GM12878 (cell line): ENCODE measurements at regions not wholly inside any gene's neighbourhood (a gene's known extent, or its start where the extent isn't known, plus 50 kb on each side); places are given as distances from the start of the nearest gene placed in this dataset.

Source experiments
- ATAC-seq: fragments of 200-7000 bp; cut with Tn5 transposase; 3 replicates; pipeline ENCODE4 v1.9.1; 2020; ENCODE audit warnings: mild to moderate bottlenecking, moderate library complexity
- BruUV-seq: library from RNA; stranded (reverse); fragments of 400-500 nt; replicated peaks from 2 replicates; lab custom pipeline; 2021; lab: Mats Ljungman, UMichigan
- CTCF ChIA-PET: fragments of 300-600 bp; sonication (Branson Sonifier 250); formaldehyde crosslinking; extraction: SDS; loops from one replicate; lab custom pipeline; 2021; ENCODE audit warnings: inconsistent platforms; lab: Yijun Ruan, JAX
- POLR2A ChIA-PET: fragments of 350-600 bp; formaldehyde crosslinking; extraction: SDS; loops from one replicate; lab custom pipeline; 2021; ENCODE audit warnings: inconsistent platforms; lab: Charles Lee
- RAD21 ChIA-PET: fragments of 300-600 bp; sonication (Branson Sonifier 250); formaldehyde crosslinking; loops from one replicate; lab custom pipeline; 2023; ENCODE audit warnings: antibody characterized with exemption; ENCODE audit not compliant: unreplicated experiment; lab: Charles Lee
- SMC1A ChIA-PET: fragments of 300-600 bp; sonication (Branson Sonifier 250); formaldehyde crosslinking; loops from one replicate; lab custom pipeline; 2023; ENCODE audit not compliant: unreplicated experiment, uncharacterized antibody; lab: Charles Lee
- DNase-seq: peaks from one replicate; pipeline ENCODE4 v3.0.0-alpha.2; 2011; ENCODE audit warnings: low read depth, low spot score
- FAIRE-seq: peaks from 3 replicates; lab custom pipeline; 2011; peaks lifted over from hg19 to GRCh38; lab: Jason Lieb, UNC
- H2AFZ ChIP-seq: 2 replicates; pipeline ENCODE4 v1.6.0; 2011; ENCODE audit warnings: low read depth, low read length, control low read depth; ENCODE audit not compliant: control insufficient read depth
- H3K27ac ChIP-seq: 2 replicates; pipeline ENCODE4 v1.5.1; 2011; ENCODE audit warnings: control low read depth; ENCODE audit not compliant: control insufficient read depth, insufficient read depth
- H3K27me3 ChIP-seq, 2 experiments: replicated peaks in 1 of 2; 2 replicates each; pipeline versions ENCODE4 v1.6.0 to v1.6.1; 2011; ENCODE audit warnings: low read length in 1 of 2; ENCODE audit not compliant: control insufficient read depth in 2 of 2, insufficient read depth in 2 of 2
- H3K36me3 ChIP-seq, 2 experiments: 2 replicates each; pipeline ENCODE4 v1.5.1; 2011; ENCODE audit warnings: low read length in 1 of 2; ENCODE audit not compliant: control insufficient read depth in 2 of 2, insufficient read depth in 2 of 2
- H3K4me1 ChIP-seq: 2 replicates; pipeline ENCODE4 v1.6.1; 2011; ENCODE audit warnings: mild to moderate bottlenecking, low read length, moderate library complexity, mixed read lengths; ENCODE audit not compliant: control insufficient read depth, insufficient read depth
- H3K4me2 ChIP-seq: 2 replicates; pipeline ENCODE4 v1.6.0; 2011; ENCODE audit warnings: control low read depth; ENCODE audit not compliant: control insufficient read depth, insufficient read depth
- H3K4me3 ChIP-seq: fragments of 200-600 bp; sonication (generic); 2 replicates; pipeline ENCODE4 v1.5.1; 2016
- H3K79me2 ChIP-seq: 2 replicates; pipeline ENCODE4 v1.6.0; 2011; ENCODE audit warnings: low read length; ENCODE audit not compliant: control insufficient read depth, insufficient read depth
- H3K9ac ChIP-seq: 2 replicates; pipeline ENCODE4 v1.8.0; 2011; ENCODE audit warnings: low read length, control low read depth, mixed read lengths; ENCODE audit not compliant: control insufficient read depth, insufficient read depth
- H3K9me3 ChIP-seq: replicated peaks from 3 replicates; pipeline ENCODE4 v1.5.1; 2011; ENCODE audit warnings: mild to moderate bottlenecking, low read length; ENCODE audit not compliant: control insufficient read depth, insufficient read depth
- H4K20me1 ChIP-seq: 2 replicates; pipeline ENCODE4 v1.6.0; 2011; ENCODE audit not compliant: control insufficient read depth, insufficient read depth
- BCL3 ChIP-seq: IDR thresholded peaks from 2 replicates; pipeline ENCODE4 v1.6.1; 2011; ENCODE audit warnings: borderline replicate concordance, low read depth, mild to moderate bottlenecking, moderate library complexity, low read length; ENCODE audit not compliant: insufficient read depth, poor library complexity, severe bottlenecking
- CREB1 ChIP-seq: IDR thresholded peaks from 2 replicates; pipeline ENCODE4 v1.6.1; 2012; ENCODE audit warnings: low read depth, mild to moderate bottlenecking, inconsistent platforms
- DPF2 ChIP-seq: fragments of 450-650 bp; IDR thresholded peaks from 2 replicates; pipeline ENCODE4 v1.6.1; 2017; ENCODE audit warnings: mild to moderate bottlenecking
- IKZF1 ChIP-seq: fragments of 450-650 bp; conservative IDR thresholded peaks from 2 replicates; pipeline ENCODE4 v1.6.1; 2017; ENCODE audit warnings: antibody characterized with exemption, mild to moderate bottlenecking
- KDM1A ChIP-seq: fragments of 200-600 bp; sonication (generic); IDR thresholded peaks from 2 replicates; pipeline ENCODE4 v1.6.1; 2016; ENCODE audit warnings: borderline replicate concordance
- MXI1 ChIP-seq: fragments of 150-350 bp; IDR thresholded peaks from 2 replicates; pipeline ENCODE4 v1.6.1; 2011; ENCODE audit warnings: low read depth, mild to moderate bottlenecking, inconsistent platforms, low read length, improper control_type of control experiment
- NR2C1 ChIP-seq: fragments of 450-650 bp; IDR thresholded peaks from 2 replicates; pipeline ENCODE4 v1.6.1; 2017; ENCODE audit warnings: antibody characterized with exemption, mild to moderate bottlenecking, moderate library complexity
- NRF1 ChIP-seq: conservative IDR thresholded peaks from 2 replicates; pipeline ENCODE4 v1.6.1; 2011; ENCODE audit warnings: mild to moderate bottlenecking, low read depth, low read length, improper control_type of control experiment
- RAD51 ChIP-seq: fragments of 450-650 bp; IDR thresholded peaks from 2 replicates; pipeline ENCODE4 v1.6.1; 2016; ENCODE audit warnings: moderate library complexity, mild to moderate bottlenecking, inconsistent platforms
- RBBP5 ChIP-seq: fragments of 200-600 bp; sonication (generic); conservative IDR thresholded peaks from 2 replicates; pipeline ENCODE4 v1.6.1; 2016
- SIN3A ChIP-seq: IDR thresholded peaks from 2 replicates; pipeline ENCODE4 v1.6.1; 2012; ENCODE audit warnings: low read depth, low read length, improper control_type of control experiment
- SMARCA5 ChIP-seq: fragments of 450-650 bp; IDR thresholded peaks from 2 replicates; pipeline ENCODE4 v1.6.1; 2017; ENCODE audit warnings: mild to moderate bottlenecking
- SMC3 ChIP-seq: IDR thresholded peaks from 2 replicates; pipeline ENCODE4 v1.6.1; 2011; ENCODE audit warnings: low read length, improper control_type of control experiment, borderline replicate concordance
- SUPT20H ChIP-seq: IDR thresholded peaks from 2 replicates; pipeline ENCODE4 v1.6.1; 2011; ENCODE audit warnings: low read depth, mild to moderate bottlenecking, low read length, moderate library complexity, borderline replicate concordance; ENCODE audit not compliant: control insufficient read depth
- SUZ12 ChIP-seq: fragments of 200-600 bp; sonication (generic); IDR thresholded peaks from one replicate; pipeline ENCODE4 v1.6.1; 2018; ENCODE audit warnings: antibody characterized with exemption, mild to moderate bottlenecking; ENCODE audit not compliant: unreplicated experiment
- TCF7 ChIP-seq: IDR thresholded peaks from 2 replicates; pipeline ENCODE4 v1.6.1; 2014; ENCODE audit warnings: antibody characterized with exemption, borderline replicate concordance
- ZSCAN29 ChIP-seq: fragments of 450-650 bp; IDR thresholded peaks from 2 replicates; pipeline ENCODE4 v1.6.1; 2017; ENCODE audit warnings: mild to moderate bottlenecking, moderate library complexity
- in situ Hi-C: fragments of 300-500 bp; cut with MboI; formaldehyde crosslinking; loops from 9 replicates; pipeline ENCODE4 v1.14.3; 2018; ENCODE audit warnings: mixed read lengths
- intact Hi-C: fragments of 100-400 bp; cut with micrococcal nuclease; formaldehyde crosslinking; loops from one replicate; pipeline ENCODE4 v1.14.2; 2022; ENCODE audit not compliant: unreplicated experiment
- TF ChIP-seq, protein P1 (sequence below): IDR thresholded peaks from 2 replicates; pipeline ENCODE4 v1.6.1; 2012; ENCODE audit warnings: mild to moderate bottlenecking, low read depth, low read length

DNA sequence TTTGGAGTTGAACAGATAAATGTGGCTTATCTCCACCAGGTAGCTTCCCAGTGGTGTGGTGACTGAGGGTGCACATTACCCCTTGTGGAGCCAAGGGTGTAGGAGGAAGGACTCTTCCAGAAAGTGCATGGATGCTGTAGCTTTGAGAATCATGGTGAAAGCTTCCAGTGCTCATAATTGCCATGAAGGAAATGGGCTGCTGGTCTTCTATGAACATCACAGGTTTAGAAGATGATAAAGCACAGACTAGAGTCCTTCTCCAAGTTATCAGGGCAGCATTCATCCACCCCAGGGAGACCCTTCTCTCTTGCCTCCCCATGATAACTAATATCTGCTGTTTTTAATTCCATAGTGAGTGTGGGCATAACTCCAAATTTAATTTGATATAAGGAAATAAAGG lies 93.4 kb upstream of the CHD1 start (continued):
- TF ChIP-seq, protein P1, sequence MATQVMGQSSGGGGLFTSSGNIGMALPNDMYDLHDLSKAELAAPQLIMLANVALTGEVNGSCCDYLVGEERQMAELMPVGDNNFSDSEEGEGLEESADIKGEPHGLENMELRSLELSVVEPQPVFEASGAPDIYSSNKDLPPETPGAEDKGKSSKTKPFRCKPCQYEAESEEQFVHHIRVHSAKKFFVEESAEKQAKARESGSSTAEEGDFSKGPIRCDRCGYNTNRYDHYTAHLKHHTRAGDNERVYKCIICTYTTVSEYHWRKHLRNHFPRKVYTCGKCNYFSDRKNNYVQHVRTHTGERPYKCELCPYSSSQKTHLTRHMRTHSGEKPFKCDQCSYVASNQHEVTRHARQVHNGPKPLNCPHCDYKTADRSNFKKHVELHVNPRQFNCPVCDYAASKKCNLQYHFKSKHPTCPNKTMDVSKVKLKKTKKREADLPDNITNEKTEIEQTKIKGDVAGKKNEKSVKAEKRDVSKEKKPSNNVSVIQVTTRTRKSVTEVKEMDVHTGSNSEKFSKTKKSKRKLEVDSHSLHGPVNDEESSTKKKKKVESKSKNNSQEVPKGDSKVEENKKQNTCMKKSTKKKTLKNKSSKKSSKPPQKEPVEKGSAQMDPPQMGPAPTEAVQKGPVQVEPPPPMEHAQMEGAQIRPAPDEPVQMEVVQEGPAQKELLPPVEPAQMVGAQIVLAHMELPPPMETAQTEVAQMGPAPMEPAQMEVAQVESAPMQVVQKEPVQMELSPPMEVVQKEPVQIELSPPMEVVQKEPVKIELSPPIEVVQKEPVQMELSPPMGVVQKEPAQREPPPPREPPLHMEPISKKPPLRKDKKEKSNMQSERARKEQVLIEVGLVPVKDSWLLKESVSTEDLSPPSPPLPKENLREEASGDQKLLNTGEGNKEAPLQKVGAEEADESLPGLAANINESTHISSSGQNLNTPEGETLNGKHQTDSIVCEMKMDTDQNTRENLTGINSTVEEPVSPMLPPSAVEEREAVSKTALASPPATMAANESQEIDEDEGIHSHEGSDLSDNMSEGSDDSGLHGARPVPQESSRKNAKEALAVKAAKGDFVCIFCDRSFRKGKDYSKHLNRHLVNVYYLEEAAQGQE: no peak
- TF ChIP-seq DPF2 (no peak), SIN3A (no peak), NRF1 (no peak), RAD51 (no peak), RBBP5 (no peak), SUZ12 (no peak), SMC3 (no peak)

GRCh38 chr5:99020698-99021048 lies 91.9 kb upstream of the CHD1 start:
- FAIRE-seq: no peak
- BruUV-seq: no TSS peak
- no peak for DNase-seq

More at GRCh38 chr5:99020698-99021048, 91.9 kb upstream of the CHD1 start:
- no peak overlapping the region for H3K4me2 ChIP-seq
- ChIA-PET CTCF (interaction anchor here (0.9 kb wide), 1 partner anchor 16 kb away, joined by 4 read pairs; no protein-coding TSS in a partner anchor), SMC1A (interaction anchor here (0.6 to 1.4 kb wide), 5 partner anchors 12 to 1856 kb away, joined by 3 to 5 read pairs (median 4); no protein-coding TSS in a partner anchor), RAD21 (no interaction called here), POLR2A (no interaction called here)
- H3K27ac ChIP-seq: no peak overlapping the region
- H3K36me3 ChIP-seq: no peaks in the 10 kb centered on the region
- H3K4me1 ChIP-seq: peaks cover 7% of the 10 kb centered on the region
- H2AFZ ChIP-seq: peak overlapping the region; percentile 3; the same call in 1 of the 2 replicates
- H3K79me2 ChIP-seq: no peaks in the 10 kb centered on the region
- in situ Hi-C loops: no loop called here
- H3K27me3 ChIP-seq: no peaks in the 10 kb centered on the region
- no peak overlapping the region for H3K9ac ChIP-seq
- no peaks in the 10 kb centered on the region for H3K9me3 ChIP-seq
- no peaks in the 10 kb centered on the region for H4K20me1 ChIP-seq
- ATAC-seq: no peak; the same call in 2 of the 3 replicates
- TF ChIP-seq KDM1A: no peak
- TF ChIP-seq MXI1: no peak
- TF ChIP-seq TCF7: no peak
- TF ChIP-seq CREB1: no peak
- no peak for TF ChIP-seq NR2C1
- no peak for TF ChIP-seq SMARCA5
- no peak for TF ChIP-seq BCL3
- TF ChIP-seq SUPT20H: no peak
- TF ChIP-seq IKZF1: no peak
- no peak for TF ChIP-seq SUZ12
- TF ChIP-seq ZSCAN29: no peak
- TF ChIP-seq, all 136 proteins: peak for 0
- intact Hi-C loops: no loop called here
- H3K4me3 ChIP-seq: no peak overlapping the region
